ENCODE measurements at regions not wholly inside any gene's neighbourhood (a gene's known extent, or its start where the extent isn't known, plus 50 kb on each side); places are given as distances from the start of the nearest gene placed in this dataset.

GRCh38 chr10:44260286-44260928 is 124.5 kb downstream of the CXCL12 start:
- Histone ChIP-seq H3K4me3 (ENCODE audit: low read length) (no peak overlapping the region), H3K27me3 (ENCODE audit: control insufficient read depth in 1 of 2, insufficient read depth in 2 of 2, low read length in 2 of 2) (peaks cover 0 to 2% of the 10 kb centered on the region in 2 experiments), H3K9me3 (ENCODE audit: control insufficient read depth in 1 of 2, insufficient read depth in 1 of 2, low read length in 2 of 2) (peaks cover 0 to 6% of the 10 kb centered on the region in 2 experiments), H3K4me1 (ENCODE audit: insufficient read depth, low read length) (no peaks in the 10 kb centered on the region), H3K27ac (ENCODE audit: low read depth in 1 of 2, low read length in 2 of 2) (no peak overlapping the region), H3K36me3 (ENCODE audit: insufficient read depth, low read length) (no peaks in the 10 kb centered on the region)
- no peaks in the 10 kb centered on the region for H3K9me3 Mint-ChIP-seq
- H3K27me3 Mint-ChIP-seq, result peaks cover 12% of the 10 kb centered on the region
- no peak overlapping the region for H3K27ac Mint-ChIP-seq
- ATAC-seq (ENCODE audit: poor library complexity) (no peak), DNase-seq (no peak)
- TF ChIP-seq CTCF (IDR thresholded peaks at IDR 0.05), result no peak
- ChIA-PET POLR2A (no interaction called here), CTCF (no interaction called here)
- no peak overlapping the region for H3K4me3 Mint-ChIP-seq
- no peaks in the 10 kb centered on the region for H3K4me1 Mint-ChIP-seq (ENCODE audit: low read depth)
- H3K36me3 Mint-ChIP-seq (ENCODE audit: low read depth), result no peaks in the 10 kb centered on the region
- intact Hi-C loops (cut with DNase I, micrococcal nuclease), result no loop called here

- H3K9me3 Mint-ChIP-seq, result no peaks in the 10 kb centered on the region
- no peaks in the 10 kb centered on the region for H3K4me1 ChIP-seq (ENCODE audit: insufficient read depth, low read length)
- H3K4me1 Mint-ChIP-seq (ENCODE audit: low read depth), result no peaks in the 10 kb centered on the region
- TF ChIP-seq CTCF (IDR thresholded peaks at IDR 0.05), result no peak
- H3K27me3 ChIP-seq (ENCODE audit: control insufficient read depth in 1 of 2, insufficient read depth in 2 of 2, low read length in 2 of 2), result no peaks in the 10 kb centered on the region
- no peak overlapping the region for H3K4me3 ChIP-seq (ENCODE audit: low read length)
- no peak overlapping the region for H3K4me3 Mint-ChIP-seq
- ATAC-seq (ENCODE audit: poor library complexity), result no peak
- peaks cover 0 to 6% of the 10 kb centered on the region in 2 experiments for H3K9me3 ChIP-seq (ENCODE audit: control insufficient read depth in 1 of 2, insufficient read depth in 1 of 2, low read length in 2 of 2)
- peaks cover 12% of the 10 kb centered on the region for H3K27me3 Mint-ChIP-seq
- no peak overlapping the region for H3K27ac ChIP-seq (ENCODE audit: low read depth in 1 of 2, low read length in 2 of 2)
- no peaks in the 10 kb centered on the region for H3K36me3 ChIP-seq (ENCODE audit: insufficient read depth, low read length)
- no peak for DNase-seq
- H3K27ac Mint-ChIP-seq, result no peak overlapping the region
- intact Hi-C loops (cut with DNase I, micrococcal nuclease), result no loop called here
- CTCF ChIA-PET, result no interaction called here
- POLR2A ChIA-PET, result no interaction called here
- H3K36me3 Mint-ChIP-seq (ENCODE audit: low read depth), result no peaks in the 10 kb centered on the region
Observed at GRCh38 chr10:44259090-44259874, 125.6 kb downstream of the CXCL12 start.

GRCh38 chr10:44258460-44259089 is 126.3 kb downstream of the CXCL12 start:
- Histone ChIP-seq H3K36me3 (ENCODE audit: insufficient read depth, low read length) (no peaks in the 10 kb centered on the region), H3K27ac (ENCODE audit: low read depth in 1 of 2, low read length in 2 of 2) (no peak overlapping the region), H3K4me3 (ENCODE audit: low read length) (no peak overlapping the region), H3K4me1 (ENCODE audit: insufficient read depth, low read length) (no peaks in the 10 kb centered on the region), H3K9me3 (ENCODE audit: control insufficient read depth in 1 of 2, insufficient read depth in 1 of 2, low read length in 2 of 2) (peaks cover 0 to 6% of the 10 kb centered on the region in 2 experiments), H3K27me3 (ENCODE audit: control insufficient read depth in 1 of 2, insufficient read depth in 2 of 2, low read length in 2 of 2) (no peaks in the 10 kb centered on the region)
- DNase-seq (no peak), ATAC-seq (ENCODE audit: poor library complexity) (no peak)
- Mint-ChIP-seq H3K36me3 (ENCODE audit: low read depth) (no peaks in the 10 kb centered on the region), H3K27me3 (peaks cover 9% of the 10 kb centered on the region), H3K9me3 (no peaks in the 10 kb centered on the region), H3K4me1 (ENCODE audit: low read depth) (no peaks in the 10 kb centered on the region), H3K4me3 (no peak overlapping the region), H3K27ac (no peak overlapping the region)
- intact Hi-C loops (cut with DNase I, micrococcal nuclease), result no loop called here
- ChIA-PET POLR2A (no interaction called here), CTCF (no interaction called here)
- no peak for TF ChIP-seq CTCF (IDR thresholded peaks at IDR 0.05)

All from CD4-positive, alpha-beta T cell (primary cell).